Endothelial cell of umbilical vein (primary cell): ENCODE measurements at regions not wholly inside any gene's neighbourhood (a gene's known extent, or its start where the extent isn't known, plus 50 kb on each side); places are given as distances from the start of the nearest gene placed in this dataset.

Source experiments
- BruUV-seq: library from RNA; stranded (reverse); fragments of 400-500 nt; replicated peaks from 2 replicates; lab custom pipeline; 2021; lab: Mats Ljungman, UMichigan
- CTCF ChIA-PET: fragments of 300-600, 350-600 bp; sonication (Branson Sonifier 250); formaldehyde crosslinking; loops from one replicate; lab custom pipeline; 2021; ENCODE audit warnings: antibody characterized with exemption, inconsistent platforms; lab: Charles Lee
- POLR2A ChIA-PET: fragments of 300-600, 350-600 bp; sonication (Branson Sonifier 250); formaldehyde crosslinking; loops from one replicate; lab custom pipeline; 2021; ENCODE audit warnings: antibody characterized with exemption, inconsistent platforms; lab: Charles Lee
- DNase-seq: peaks from one replicate; pipeline ENCODE4 v3.0.0-alpha.2; 2011; ENCODE audit warnings: low read depth, low spot score
- FAIRE-seq: peaks from 2 replicates; lab custom pipeline; 2011; peaks lifted over from hg19 to GRCh38; lab: Jason Lieb, UNC
- H2AFZ ChIP-seq: 2 replicates; pipeline ENCODE4 v1.6.0; 2012; ENCODE audit warnings: low read depth, low read length, control low read depth, inconsistent platforms
- H3K27ac ChIP-seq: 2 replicates; pipeline ENCODE4 v1.5.1; 2011; ENCODE audit warnings: low read depth, mild to moderate bottlenecking, control low read depth, low read length, moderate library complexity; ENCODE audit not compliant: insufficient read depth
- H3K27me3 ChIP-seq, 2 experiments: 2 replicates each; pipeline versions ENCODE4 v1.6.0 to v1.6.1; 2011; ENCODE audit warnings: low read length in 2 of 2, mixed read lengths in 1 of 2; ENCODE audit not compliant: control insufficient read depth in 2 of 2, insufficient read depth in 2 of 2
- H3K36me3 ChIP-seq, 2 experiments: 2 replicates in 1 of 2; 3 replicates in 1 of 2; pipeline ENCODE4 v1.5.1; 2011; ENCODE audit warnings: low read length in 2 of 2, mild to moderate bottlenecking in 1 of 2, moderate library complexity in 1 of 2; ENCODE audit not compliant: control insufficient read depth in 2 of 2, insufficient read depth in 2 of 2; ENCODE audit errors: extremely low read depth in 1 of 2
- H3K4me1 ChIP-seq: 3 replicates; pipeline ENCODE4 v1.5.1; 2011; ENCODE audit warnings: mild to moderate bottlenecking, low read length; ENCODE audit not compliant: control insufficient read depth, insufficient read depth; ENCODE audit errors: extremely low read depth
- H3K4me2 ChIP-seq: 2 replicates; pipeline ENCODE4 v1.6.1; 2011; ENCODE audit warnings: low read length, control low read depth, mixed read lengths; ENCODE audit not compliant: insufficient read depth
- H3K4me3 ChIP-seq, 3 experiments: fragments of 200-600 bp in 1 of 3; sonication (generic), shearing (Covaris generic) in 1 of 3; replicated peaks in 1 of 3; 2 replicates each; pipeline ENCODE4 v1.5.1; 2011 to 2016; ENCODE audit warnings: control low read depth in 3 of 3, low read length in 3 of 3, mild to moderate bottlenecking in 2 of 3, inconsistent platforms in 1 of 3, low read depth in 1 of 3, moderate library complexity in 1 of 3; ENCODE audit not compliant: insufficient read depth in 1 of 3
- H3K79me2 ChIP-seq: 2 replicates; pipeline ENCODE4 v1.6.0; 2012; ENCODE audit warnings: low read length, inconsistent platforms; ENCODE audit not compliant: control insufficient read depth, insufficient read depth
- H3K9ac ChIP-seq: replicated peaks from 2 replicates; pipeline ENCODE3; 2011; ENCODE audit warnings: low read length, control low read depth; ENCODE audit not compliant: insufficient read depth; ENCODE audit errors: extremely low read depth
- H3K9me1 ChIP-seq: replicated peaks from 3 replicates; pipeline ENCODE4 v1.6.0; 2011; ENCODE audit warnings: mild to moderate bottlenecking, low read length; ENCODE audit not compliant: control insufficient read depth, insufficient read depth; ENCODE audit errors: extremely low read depth
- H3K9me3 ChIP-seq: replicated peaks from 2 replicates; pipeline ENCODE4 v1.5.1; 2012; ENCODE audit warnings: low read length, inconsistent platforms; ENCODE audit not compliant: control insufficient read depth, insufficient read depth
- H4K20me1 ChIP-seq: replicated peaks from 2 replicates; pipeline ENCODE3; 2011; ENCODE audit warnings: mild to moderate bottlenecking, low read length; ENCODE audit not compliant: control insufficient read depth, insufficient read depth; ENCODE audit errors: extremely low read depth
- CTCF ChIP-seq, 2 donors: IDR thresholded peaks; 1 replicate in 1 of 2; 2 replicates in 1 of 2; pipeline ENCODE4 v1.5.1; 2011; ENCODE audit warnings: low read length in 2 of 2, mild to moderate bottlenecking in 2 of 2, moderate library complexity in 2 of 2, control low read depth in 1 of 2, inconsistent platforms in 1 of 2, low read depth in 1 of 2; ENCODE audit not compliant: insufficient read depth in 1 of 2; ENCODE audit errors: extremely low read depth in 1 of 2
- EZH2 ChIP-seq: IDR thresholded peaks from 2 replicates; pipeline ENCODE4 v1.6.1; 2012; ENCODE audit warnings: borderline replicate concordance, low read depth, mild to moderate bottlenecking, moderate library complexity, low read length, inconsistent platforms; ENCODE audit not compliant: severe bottlenecking
- FOS ChIP-seq: IDR thresholded peaks from 2 replicates; pipeline ENCODE4 v1.6.1; 2011; ENCODE audit warnings: mild to moderate bottlenecking, low read length, moderate library complexity, borderline replicate concordance; ENCODE audit not compliant: insufficient read depth
- GATA2 ChIP-seq: IDR thresholded peaks from 2 replicates; pipeline ENCODE4 v1.7.0; 2011; ENCODE audit warnings: low read depth, mild to moderate bottlenecking, moderate library complexity, mixed read lengths, low read length; ENCODE audit not compliant: insufficient read length, insufficient read depth
- JUN ChIP-seq: IDR thresholded peaks from 2 replicates; pipeline ENCODE4 v1.6.1; 2011; ENCODE audit warnings: borderline replicate concordance, low read depth; ENCODE audit not compliant: insufficient read length, insufficient read depth
- MAX ChIP-seq: IDR thresholded peaks from 2 replicates; pipeline ENCODE4 v1.6.1; 2011; ENCODE audit not compliant: insufficient read depth, insufficient read length
- MYC ChIP-seq: IDR thresholded peaks from one replicate; pipeline ENCODE4 v1.6.1; 2011; ENCODE audit warnings: mild to moderate bottlenecking, low read depth, low read length
- POLR2A ChIP-seq: IDR thresholded peaks from 2 replicates; pipeline ENCODE4 v1.6.1; 2012; ENCODE audit warnings: low read depth, mild to moderate bottlenecking, control low read depth, low read length
- POLR2AphosphoS5 ChIP-seq: IDR thresholded peaks from 2 replicates; pipeline ENCODE4 v1.6.1; 2012; ENCODE audit warnings: low read depth, mild to moderate bottlenecking, control low read depth, low read length, moderate library complexity; ENCODE audit not compliant: insufficient read depth
- dilution Hi-C: fragments of 300-500 bp; cut with MboI; formaldehyde crosslinking; loops from one replicate; pipeline ENCODE4 v1.15.0; 2019; ENCODE audit warnings: low sequenced_read_pairs; ENCODE audit not compliant: extremely low pct_ligation_motif_present
- intact Hi-C: fragments of 100-400 bp; cut with micrococcal nuclease; formaldehyde crosslinking; loops from one replicate; pipeline ENCODE4 v1.10.0; 2022

- no peak for TF ChIP-seq JUN
- no peak for TF ChIP-seq GATA2
- DNase-seq (no peak), FAIRE-seq (no peak)
- Histone ChIP-seq H3K9me1 (no peaks in the 10 kb centered on the region), H2AFZ (no peak overlapping the region), H3K4me3 (no peak overlapping the region), H3K79me2 (no peaks in the 10 kb centered on the region), H3K27ac (no peak overlapping the region), H3K27me3 (no peaks in the 10 kb centered on the region), H3K9me3 (no peaks in the 10 kb centered on the region), H3K4me1 (no peaks in the 10 kb centered on the region), H4K20me1 (no peaks in the 10 kb centered on the region), H3K9ac (no peak overlapping the region), H3K36me3 (no peaks in the 10 kb centered on the region), H3K4me2 (no peak overlapping the region)
- dilution Hi-C loops: no loop called here
- intact Hi-C loops: no loop called here
- BruUV-seq: no TSS peak
- CTCF ChIA-PET: no interaction called here
- POLR2A ChIA-PET: no interaction called here
These were observed 249.3 kb upstream of the SOX14 start for GRCh38 chr3:137514853-137515252.

GRCh38 chr3:137519602-137520001, 244.5 kb upstream of the SOX14 start:
- TF ChIP-seq MYC (no peak), POLR2AphosphoS5 (no peak), FOS (no peak), EZH2 (no peak), MAX (no peak), POLR2A (no peak), JUN (no peak), GATA2 (no peak), CTCF (IDR thresholded peaks at IDR 0.05; ENCODE audit: extremely low read depth in 1 of 2, insufficient read depth in 1 of 2, low read depth in 1 of 2, low read length in 2 of 2) (no peak)
- H3K9me3 ChIP-seq: peaks cover 2% of the 10 kb centered on the region
- FAIRE-seq: no peak

More at GRCh38 chr3:137519602-137520001, 244.5 kb upstream of the SOX14 start:
- Histone ChIP-seq H3K36me3 (no peaks in the 10 kb centered on the region), H3K4me2 (no peak overlapping the region), H3K27me3 (no peaks in the 10 kb centered on the region), H3K4me1 (no peaks in the 10 kb centered on the region), H3K4me3 (no peak overlapping the region), H2AFZ (no peak overlapping the region), H3K9ac (no peak overlapping the region), H3K9me1 (no peaks in the 10 kb centered on the region), H3K79me2 (no peaks in the 10 kb centered on the region), H4K20me1 (no peaks in the 10 kb centered on the region), H3K27ac (no peak overlapping the region)
- dilution Hi-C loops (no loop called here), intact Hi-C loops (no loop called here)
- no TSS peak for BruUV-seq
- ChIA-PET POLR2A (no interaction called here), CTCF (no interaction called here)
- DNase-seq: no peak
